Hepatocyte (in vitro differentiated cells): ENCODE measurements at regions not wholly inside any gene's neighbourhood (a gene's known extent, or its start where the extent isn't known, plus 50 kb on each side); places are given as distances from the start of the nearest gene placed in this dataset.

Source experiments
- EZH2 ChIP-seq: fragments of 200-600 bp; sonication (generic); IDR thresholded peaks from 2 replicates; pipeline ENCODE4 v1.6.1; 2016; ENCODE audit warnings: antibody characterized with exemption, mild to moderate bottlenecking, borderline replicate concordance
- TF ChIP-seq, protein P1 (sequence below): fragments of 200-600 bp; sonication (generic); IDR thresholded peaks from 2 replicates; pipeline ENCODE4 v1.5.1; 2016; ENCODE audit warnings: antibody characterized with exemption, mild to moderate bottlenecking; ENCODE audit not compliant: poor library complexity

DNA sequence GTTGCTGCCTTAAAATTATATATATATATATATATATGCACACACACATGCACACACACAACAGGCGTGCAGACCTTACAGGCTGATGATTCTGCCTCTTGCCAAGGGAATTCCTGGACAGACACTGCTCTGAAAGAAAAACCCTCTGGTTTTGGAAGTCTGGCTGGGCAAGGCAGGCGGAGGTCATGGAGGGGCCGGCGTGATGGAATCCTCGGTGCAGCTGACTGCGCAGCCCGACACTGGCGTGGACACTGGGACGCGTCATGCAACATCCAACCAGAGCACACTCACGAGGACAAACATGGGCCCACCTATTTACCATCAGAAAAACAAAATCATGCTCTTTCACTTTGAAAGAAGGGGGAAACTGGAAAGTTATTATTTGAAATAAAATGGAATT is 235.3 kb downstream of the ZNF516 start:
- TF ChIP-seq, protein P1, sequence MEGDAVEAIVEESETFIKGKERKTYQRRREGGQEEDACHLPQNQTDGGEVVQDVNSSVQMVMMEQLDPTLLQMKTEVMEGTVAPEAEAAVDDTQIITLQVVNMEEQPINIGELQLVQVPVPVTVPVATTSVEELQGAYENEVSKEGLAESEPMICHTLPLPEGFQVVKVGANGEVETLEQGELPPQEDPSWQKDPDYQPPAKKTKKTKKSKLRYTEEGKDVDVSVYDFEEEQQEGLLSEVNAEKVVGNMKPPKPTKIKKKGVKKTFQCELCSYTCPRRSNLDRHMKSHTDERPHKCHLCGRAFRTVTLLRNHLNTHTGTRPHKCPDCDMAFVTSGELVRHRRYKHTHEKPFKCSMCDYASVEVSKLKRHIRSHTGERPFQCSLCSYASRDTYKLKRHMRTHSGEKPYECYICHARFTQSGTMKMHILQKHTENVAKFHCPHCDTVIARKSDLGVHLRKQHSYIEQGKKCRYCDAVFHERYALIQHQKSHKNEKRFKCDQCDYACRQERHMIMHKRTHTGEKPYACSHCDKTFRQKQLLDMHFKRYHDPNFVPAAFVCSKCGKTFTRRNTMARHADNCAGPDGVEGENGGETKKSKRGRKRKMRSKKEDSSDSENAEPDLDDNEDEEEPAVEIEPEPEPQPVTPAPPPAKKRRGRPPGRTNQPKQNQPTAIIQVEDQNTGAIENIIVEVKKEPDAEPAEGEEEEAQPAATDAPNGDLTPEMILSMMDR = no peak
- TF ChIP-seq EZH2 = no peak
